Activated gamma-delta T cell treated with Interleukin-2 at 50 U/mL for 16 hours (primary cell): ENCODE measurements at regions not wholly inside any gene's neighbourhood (a gene's known extent, or its start where the extent isn't known, plus 50 kb on each side); places are given as distances from the start of the nearest gene placed in this dataset.

Experiments
- DNase-seq: peaks from one replicate; pipeline ENCODE4 v3.0.0-alpha.2; 2020

DNA sequence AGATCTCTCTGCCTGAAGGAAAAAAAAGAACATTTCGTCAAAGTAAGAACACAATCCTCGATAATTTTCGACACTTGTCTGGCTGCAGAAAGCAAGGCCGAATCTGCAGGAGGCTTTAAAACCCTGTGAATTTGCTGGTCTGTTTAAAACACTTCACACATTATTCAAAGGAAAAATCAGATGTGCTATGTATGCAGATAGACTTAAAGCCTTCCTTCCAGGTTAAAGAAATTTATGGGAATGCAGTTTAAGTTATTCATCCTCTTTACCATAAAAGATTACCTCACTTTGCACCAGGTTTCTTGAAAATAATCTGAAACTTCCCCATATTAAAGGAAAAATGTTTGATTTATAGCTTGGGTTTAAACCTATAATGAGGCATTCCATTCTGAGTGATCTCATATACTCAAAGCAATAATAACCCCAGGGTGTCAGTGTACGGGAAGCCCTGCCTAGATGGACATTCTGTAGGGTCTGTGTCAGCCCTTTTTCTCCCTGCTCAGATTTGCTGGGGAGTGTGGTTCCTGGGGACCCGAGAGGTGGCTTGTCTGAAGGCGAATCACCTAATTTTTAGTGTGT is 323.5 kb upstream of the SLC24A2 start:
- no peak for DNase-seq

- no peak for DNase-seq
These were observed 322.5 kb upstream of the SLC24A2 start for GRCh38 chr9:20111173-20111843.

DNA sequence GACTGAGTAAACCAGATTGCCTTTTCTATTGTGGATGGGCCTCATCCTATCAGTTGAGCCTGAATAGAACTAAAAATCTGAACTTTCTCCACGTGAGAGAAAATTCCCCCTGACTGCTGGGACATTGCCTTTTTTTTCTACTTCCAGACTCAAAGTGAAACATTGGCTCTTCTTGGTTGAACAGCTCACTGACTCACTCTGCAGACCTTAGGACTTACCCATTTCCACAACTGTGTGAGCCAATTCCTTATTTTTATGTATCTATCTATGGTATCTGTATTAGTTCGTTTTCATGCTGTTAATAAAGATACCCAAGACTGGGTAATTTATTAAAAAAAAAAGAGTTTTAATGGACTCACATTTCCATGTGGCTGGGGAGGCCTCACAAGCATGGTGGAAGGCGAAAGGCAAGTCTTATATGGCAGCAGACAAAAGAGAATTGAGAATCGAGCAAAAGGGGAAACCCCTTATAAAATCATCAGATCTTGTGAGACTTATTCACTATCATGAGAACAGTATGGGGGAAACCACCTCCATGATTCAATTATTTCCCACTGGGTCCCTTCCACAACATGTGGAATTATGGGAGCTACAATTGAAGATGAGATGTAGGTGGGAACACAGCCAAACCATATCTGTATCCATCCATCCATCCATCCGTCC is 306.7 kb upstream of the SLC24A2 start:
- DNase-seq = no peak

GRCh38 chr9:20092561-20092960 is 303.7 kb upstream of the SLC24A2 start:
- DNase-seq = no peak

DNA sequence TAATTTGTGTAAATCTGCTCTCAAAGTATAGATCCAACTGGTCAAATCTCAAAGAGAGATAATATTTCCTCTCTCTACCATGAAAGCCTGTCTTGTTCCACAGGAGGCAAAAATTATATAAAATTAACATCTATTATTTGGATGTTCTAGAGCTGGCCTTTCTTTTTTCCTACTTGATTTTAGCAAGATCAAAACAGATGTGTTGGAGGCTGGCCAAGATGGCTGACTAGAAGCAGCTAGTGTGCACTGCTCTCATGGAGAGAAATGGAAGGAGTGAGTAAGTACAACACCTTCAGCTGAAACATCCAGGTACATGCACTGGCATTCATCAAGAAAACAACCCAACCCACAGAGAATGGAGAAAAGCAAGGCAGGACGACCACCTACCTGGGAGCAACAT is 298.6 kb upstream of the SLC24A2 start:
- no peak for DNase-seq

DNA sequence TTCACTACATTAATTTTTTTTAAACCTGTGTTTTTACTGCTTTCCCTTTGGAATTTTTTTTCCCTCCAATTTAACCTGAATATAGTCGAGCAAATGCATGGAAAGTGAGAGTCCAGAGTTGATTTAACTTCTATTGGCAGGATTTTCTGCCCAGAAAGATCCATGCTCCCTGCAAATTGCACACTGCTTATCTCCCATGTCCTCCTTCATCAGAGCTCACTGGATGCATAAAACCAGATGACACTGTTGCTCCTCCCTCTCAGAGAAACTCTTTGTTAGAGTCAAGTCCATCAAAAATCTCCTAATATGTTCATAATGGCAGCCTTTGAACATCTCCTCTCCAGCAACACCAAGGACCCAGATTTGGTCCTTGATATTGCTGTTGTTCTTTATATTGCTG is 297.0 kb upstream of the SLC24A2 start:
- no peak for DNase-seq

DNA sequence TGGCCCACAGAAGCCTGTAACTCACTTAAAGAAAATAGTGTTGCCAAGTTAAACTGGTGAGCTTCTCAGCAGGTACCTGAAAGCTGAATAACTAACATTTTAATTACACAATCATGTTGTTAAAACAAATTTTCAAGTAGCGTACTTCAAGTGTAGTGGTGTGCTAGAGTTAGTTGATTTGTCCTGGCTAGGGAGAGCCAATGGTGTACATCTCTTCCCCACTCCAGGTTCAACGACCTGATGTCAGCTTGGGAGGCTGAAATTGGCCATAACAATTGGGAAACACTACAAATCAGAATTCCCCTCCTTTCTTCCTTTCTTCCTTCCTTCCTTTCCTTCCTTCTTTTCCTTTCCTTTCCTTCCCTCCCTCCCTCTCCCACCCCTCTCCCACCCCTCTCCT is 295.3 kb upstream of the SLC24A2 start:
- DNase-seq = no peak

DNA sequence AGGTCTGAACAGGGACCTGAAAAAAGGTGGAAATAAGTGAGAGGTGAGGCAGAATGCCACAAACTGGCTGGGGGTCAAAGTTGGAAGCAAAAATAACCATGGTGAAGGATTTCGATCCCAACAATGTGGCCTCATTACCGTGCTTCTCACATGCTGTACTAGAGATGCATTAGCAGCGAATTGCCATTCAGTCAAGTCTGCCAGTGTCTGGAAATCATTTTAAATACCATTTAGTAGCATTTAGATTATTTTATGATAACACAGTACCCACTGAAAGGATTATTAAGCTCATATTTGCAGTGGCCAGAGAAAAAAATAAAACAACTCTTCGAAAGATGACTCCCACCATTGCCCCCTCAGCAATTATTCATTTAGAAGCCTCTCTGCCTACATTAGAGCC is 294.6 kb upstream of the SLC24A2 start:
- DNase-seq = no peak

GRCh38 chr9:20082831-20083230 is 294.0 kb upstream of the SLC24A2 start:
- no peak for DNase-seq

- no peak for DNase-seq
These were observed 293.6 kb upstream of the SLC24A2 start for GRCh38 chr9:20082406-20082805.

GRCh38 chr9:20078246-20078645 is 289.4 kb upstream of the SLC24A2 start:
- no peak for DNase-seq

GRCh38 chr9:20074291-20074690 is 285.5 kb upstream of the SLC24A2 start:
- DNase-seq = no peak

GRCh38 chr9:20070336-20070735 is 281.5 kb upstream of the SLC24A2 start:
- no peak for DNase-seq

DNA sequence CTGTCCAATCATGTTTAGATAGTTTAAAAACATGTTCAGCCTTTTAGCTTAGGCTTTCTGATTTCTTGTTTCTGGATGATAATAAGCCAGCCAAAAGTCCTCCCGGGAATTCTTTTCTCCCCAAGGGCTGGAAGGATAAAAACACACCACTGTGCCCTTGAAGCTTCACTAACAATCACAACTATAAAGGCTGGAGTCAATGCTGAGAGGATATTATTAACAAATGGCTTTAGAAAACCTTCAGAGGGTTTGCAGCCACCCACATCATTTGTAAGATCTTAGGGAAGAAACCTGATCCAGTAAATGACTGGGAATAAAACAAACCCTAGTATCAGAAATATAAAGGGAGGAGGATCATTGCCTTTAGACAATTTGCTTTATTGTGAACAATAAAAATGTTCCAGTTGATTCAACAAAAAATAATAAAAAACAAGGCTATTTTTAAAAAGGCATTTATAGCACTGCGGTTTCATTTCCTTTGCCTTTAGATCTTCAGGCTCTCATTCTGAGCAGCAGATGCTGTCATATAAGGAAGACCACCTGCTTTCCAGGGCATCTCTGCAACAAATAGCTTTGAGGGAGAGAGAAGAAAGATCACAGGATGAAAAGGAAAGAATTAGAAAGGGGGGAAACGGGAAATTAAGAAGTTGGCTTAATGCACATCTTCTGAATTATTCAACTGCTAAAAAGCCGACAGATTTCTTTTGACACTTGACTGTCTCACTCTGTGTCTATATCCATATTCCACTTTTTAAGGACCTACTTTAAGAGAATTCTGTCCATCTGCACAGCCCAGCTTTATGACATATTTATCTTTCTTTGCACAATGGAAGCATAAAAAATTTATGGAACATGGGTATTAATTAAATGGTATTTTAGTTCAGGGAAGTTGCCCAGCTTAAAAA is 277.2 kb upstream of the SLC24A2 start:
- DNase-seq = no peak

DNA sequence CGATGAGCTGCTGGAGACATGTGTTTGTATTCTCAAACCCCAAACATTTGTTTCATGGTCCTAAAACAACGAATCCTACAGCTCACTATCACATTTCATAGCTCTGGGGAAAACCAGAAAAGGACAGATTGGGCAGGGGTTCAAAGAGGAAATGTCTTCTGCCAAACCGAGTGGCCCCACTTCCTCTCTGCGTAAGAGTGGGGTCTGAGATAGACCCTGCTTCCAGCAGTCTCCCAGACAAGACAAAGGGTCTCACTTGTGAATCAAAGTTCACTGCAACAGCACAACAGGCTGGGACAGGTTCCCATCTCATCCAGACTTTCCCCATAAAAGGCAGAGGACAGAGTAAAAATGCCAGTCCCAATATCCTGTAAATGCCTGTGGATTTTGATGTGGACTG is 276.2 kb upstream of the SLC24A2 start:
- no peak for DNase-seq

GRCh38 chr9:20054734-20055133 is 265.9 kb upstream of the SLC24A2 start:
- no peak for DNase-seq

DNA sequence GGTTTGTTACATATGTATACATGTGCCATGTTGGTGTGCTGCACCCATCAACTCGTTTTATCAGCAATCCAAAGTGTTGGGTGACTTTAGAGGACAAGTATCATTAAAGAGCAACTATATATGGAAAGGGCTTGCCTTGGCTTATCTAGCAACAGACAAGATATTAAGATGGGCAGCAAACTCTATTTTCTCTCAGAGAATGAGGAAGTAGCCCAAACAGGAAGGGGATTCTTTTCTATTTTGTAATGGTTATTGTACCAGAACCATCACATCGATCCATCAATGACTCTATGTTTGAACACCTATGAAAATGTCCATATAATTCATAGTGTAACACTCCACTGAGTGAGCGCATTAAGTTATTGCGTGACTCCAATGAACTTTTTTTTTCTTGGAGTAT is 260.1 kb upstream of the SLC24A2 start:
- DNase-seq = no peak

DNA sequence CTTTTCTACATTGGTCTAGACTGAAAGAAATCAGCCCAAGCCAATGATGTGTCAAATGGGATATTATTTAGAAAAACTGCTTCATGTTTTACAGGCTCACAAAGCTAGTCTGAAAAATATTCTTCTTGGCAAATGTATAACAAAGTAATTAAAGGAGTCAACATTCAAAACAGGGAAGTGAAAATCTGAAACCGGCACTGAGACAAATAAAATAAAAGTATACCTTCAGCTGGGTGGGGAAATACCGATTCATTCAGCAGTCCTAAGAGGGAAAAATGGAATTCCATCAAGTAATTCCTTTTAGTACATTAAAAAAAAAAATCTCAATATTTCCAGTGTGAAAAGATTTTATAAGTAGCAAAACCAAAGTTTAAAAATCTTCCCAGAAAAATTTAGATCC is 259.6 kb upstream of the SLC24A2 start:
- no peak for DNase-seq

GRCh38 chr9:20044686-20045085 is 255.8 kb upstream of the SLC24A2 start:
- DNase-seq = no peak

GRCh38 chr9:20043461-20043860 is 254.6 kb upstream of the SLC24A2 start:
- DNase-seq = no peak

- DNase-seq = no peak
These were observed 254.2 kb upstream of the SLC24A2 start for GRCh38 chr9:20043035-20043434.

DNA sequence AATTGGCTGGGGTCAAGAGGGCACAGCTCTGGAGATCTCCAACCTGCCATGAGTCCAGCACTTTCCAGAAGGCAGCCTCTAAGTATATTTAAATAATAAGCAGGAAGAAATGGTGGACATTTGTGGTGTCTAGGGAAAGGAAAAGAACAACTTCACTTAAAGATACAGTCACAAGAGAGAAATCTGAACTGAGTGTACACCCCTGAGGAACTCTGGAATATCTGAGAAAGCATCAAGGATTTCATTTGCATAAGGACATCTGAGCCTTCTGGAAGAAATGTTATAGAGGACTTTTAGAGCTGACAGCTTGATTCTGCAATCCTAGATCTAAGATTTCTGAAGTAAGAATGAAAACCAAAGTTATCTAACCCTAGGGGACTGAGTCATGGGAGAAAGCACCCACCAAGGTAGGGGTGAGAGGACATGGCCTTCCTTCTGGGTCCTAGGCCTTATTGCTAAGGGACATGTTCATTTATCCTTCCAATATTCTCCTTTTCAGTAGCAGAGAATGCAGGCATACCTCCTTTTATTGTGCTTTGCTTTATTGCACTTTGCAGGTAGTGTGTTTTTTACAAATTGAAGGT is 253.4 kb upstream of the SLC24A2 start:
- no peak for DNase-seq

DNA sequence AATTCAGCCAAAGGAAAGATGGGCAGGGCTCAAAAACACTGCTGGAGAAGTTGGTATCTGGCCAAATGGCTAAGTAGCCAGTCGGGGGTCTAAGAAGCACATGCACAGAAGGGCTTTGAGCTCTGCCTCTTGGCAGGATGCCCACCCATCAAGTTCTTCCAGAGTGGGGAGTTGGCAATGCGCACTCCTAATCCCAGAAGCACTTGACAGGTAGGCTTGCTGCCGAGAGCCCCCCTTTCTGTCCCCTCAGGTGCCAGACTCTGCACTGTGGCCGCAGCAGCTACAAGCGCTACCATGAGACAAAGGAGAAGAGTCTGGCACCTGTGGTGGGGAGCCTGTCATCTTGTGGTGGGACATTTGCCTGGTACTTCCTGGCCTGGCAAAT is 252.9 kb upstream of the SLC24A2 start:
- peak; percentile 28 for DNase-seq
